Spleen (tissue), 11 donors: ENCODE measurements at regions not wholly inside any gene's neighbourhood (a gene's known extent, or its start where the extent isn't known, plus 50 kb on each side); places are given as distances from the start of the nearest gene placed in this dataset.

Experiments used
- DNase-seq: peaks from one replicate; pipeline ENCODE4 v3.0.0-alpha.2; 2020
- H3K27ac ChIP-seq, 8 donors: fragments of 200-600 bp; sonication (generic) in 7 of 8; 1 replicate in 4 of 8; 2 replicates in 4 of 8; pipeline versions ENCODE4 v1.5.0 to v1.8.0; 2016 to 2021; ENCODE audit warnings: inconsistent platforms in 4 of 8, mild to moderate bottlenecking in 4 of 8, moderate library complexity in 1 of 8
- H3K27me3 ChIP-seq, 7 donors: fragments of 200-600 bp; sonication (generic) in 6 of 7; replicated peaks in 1 of 7; 1 replicate in 4 of 7; 2 replicates in 3 of 7; pipeline versions ENCODE4 v1.5.0 to v1.8.0; 2016 to 2021; ENCODE audit warnings: inconsistent platforms in 3 of 7, mild to moderate bottlenecking in 1 of 7
- H3K36me3 ChIP-seq, 6 donors: fragments of 200-600 bp; sonication (generic) in 5 of 6; 1 replicate in 4 of 6; 2 replicates in 2 of 6; pipeline versions ENCODE4 v1.5.0 to v1.8.0; 2016 to 2021; ENCODE audit warnings: inconsistent platforms in 2 of 6
- H3K4me1 ChIP-seq, 6 donors: fragments of 200-600 bp; sonication (generic) in 5 of 6; 1 replicate in 3 of 6; 2 replicates in 3 of 6; pipeline versions ENCODE4 v1.5.0 to v1.8.0; 2016 to 2021; ENCODE audit warnings: inconsistent platforms in 3 of 6
- H3K4me3 ChIP-seq, 8 donors: fragments of 200-600 bp; sonication (generic) in 7 of 8; 1 replicate in 4 of 8; 2 replicates in 4 of 8; pipeline versions ENCODE4 v1.5.0 to v1.8.0; 2016 to 2021; ENCODE audit warnings: inconsistent platforms in 4 of 8, mild to moderate bottlenecking in 4 of 8, moderate library complexity in 2 of 8
- H3K9me3 ChIP-seq, 8 donors: fragments of 200-600 bp; sonication (generic) in 7 of 8; 1 replicate in 4 of 8; 2 replicates in 4 of 8; pipeline versions ENCODE4 v1.5.0 to v1.8.0; 2016 to 2021; ENCODE audit warnings: inconsistent platforms in 4 of 8
- CTCF ChIP-seq, 11 experiments: fragments of 200-600 bp in 7 of 11; fragments of 450-650 bp in 4 of 11; sonication (generic) in 4 of 11; IDR thresholded peaks in 8 of 11; conservative IDR thresholded peaks in 3 of 11; 1 replicate in 7 of 11; 2 replicates in 4 of 11; pipeline versions ENCODE4 v1.4.0 to v1.8.0; 2016 to 2021; ENCODE audit warnings: antibody characterized with exemption in 11 of 11, inconsistent platforms in 4 of 11, mild to moderate bottlenecking in 1 of 11
- POLR2A ChIP-seq, 3 donors: fragments of 450-650 bp; IDR thresholded peaks; one replicate each; pipeline ENCODE4 v1.5.1; 2017; ENCODE audit warnings: antibody characterized with exemption in 3 of 3, mild to moderate bottlenecking in 1 of 3
- POLR2AphosphoS5 ChIP-seq, 3 donors: sonication (generic); formaldehyde crosslinking; IDR thresholded peaks; one replicate each; pipeline ENCODE4 v1.5.1; 2017; ENCODE audit warnings: antibody characterized with exemption in 3 of 3
- WGBS, 5 donors: extraction: QIAGEN DNeasy Blood & Tissue Kit in 3 of 5; methylation state at CpG; one replicate each; pipeline versions ENCODE4 v1.1.5 to v1.1.7; 2013 to 2018; 5-methylcytosine and 5-hydroxymethylcytosine counted together
- intact Hi-C: fragments of 100-400 bp; cut with DNase I; formaldehyde crosslinking; loops from one replicate; pipeline ENCODE4 v1.15.0; 2023; ENCODE audit warnings: low total_unique reads
- donor health status: healthy with polysubstance abuse.
- donor health status: DM: no; HTN: no; CAD: no; lungs with moderate emphysema.
- donor health status: DM: no; HTN: no; CAD: no.
- donor health status: Bipolar disorder and iron deficiency.
- donor health status: healthy.
- donor health status: DM: no; HTN: no; CAD: no.
- donor health status: DM: yes; HTN: yes; CAD: no.

- intact Hi-C loops: no loop called here
- WGBS, 5 donors: 82 to 95% (median 87%) methylated on average over 1 of the region's 1 CpG
- Histone ChIP-seq H3K27me3 (no peaks in the 10 kb centered on the region), H3K27ac (no peak overlapping the region), H3K9me3 (no peaks in the 10 kb centered on the region), H3K4me3 (no peak overlapping the region), H3K36me3 (no peaks in the 10 kb centered on the region), H3K4me1 (no peaks in the 10 kb centered on the region)
- DNase-seq: no peak
- TF ChIP-seq CTCF (IDR thresholded peaks at IDR 0.05 in 8 of 11, conservative IDR thresholded peaks at IDR 0.05 in 3 of 11) (no peak), POLR2A (IDR thresholded peaks at IDR 0.05) (no peak), POLR2AphosphoS5 (IDR thresholded peaks at IDR 0.05) (no peak)
Measured at GRCh38 chr12:88327276-88327675, 185.2 kb downstream of the TMTC3 start.

- TF ChIP-seq POLR2AphosphoS5 (IDR thresholded peaks at IDR 0.05) (no peak), CTCF (IDR thresholded peaks at IDR 0.05 in 8 of 11, conservative IDR thresholded peaks at IDR 0.05 in 3 of 11) (no peak), POLR2A (IDR thresholded peaks at IDR 0.05) (no peak)
- no peak overlapping the region for H3K4me3 ChIP-seq
- no peaks in the 10 kb centered on the region for H3K4me1 ChIP-seq
- intact Hi-C loops: no loop called here
- H3K9me3 ChIP-seq: no peaks in the 10 kb centered on the region
- H3K36me3 ChIP-seq: no peaks in the 10 kb centered on the region
- H3K27me3 ChIP-seq: no peaks in the 10 kb centered on the region
- no peak overlapping the region for H3K27ac ChIP-seq
- DNase-seq: no peak
- WGBS, 5 donors: 68 to 87% (median 85%) methylated on average over 3 of the region's 3 CpGs
Measured at GRCh38 chr12:88328090-88328489, 186.0 kb downstream of the TMTC3 start.

- Histone ChIP-seq H3K36me3 (no peaks in the 10 kb centered on the region), H3K9me3 (no peaks in the 10 kb centered on the region), H3K27ac (no peak overlapping the region), H3K4me1 (no peaks in the 10 kb centered on the region), H3K27me3 (no peaks in the 10 kb centered on the region), H3K4me3 (no peak overlapping the region)
- DNase-seq: no peak
- TF ChIP-seq CTCF (IDR thresholded peaks at IDR 0.05 in 8 of 11, conservative IDR thresholded peaks at IDR 0.05 in 3 of 11) (no peak), POLR2AphosphoS5 (IDR thresholded peaks at IDR 0.05) (no peak), POLR2A (IDR thresholded peaks at IDR 0.05) (no peak)
- intact Hi-C loops: no loop called here
Measured at GRCh38 chr12:88329833-88330232, 187.7 kb downstream of the TMTC3 start.

GRCh38 chr12:88334271-88334670 is 192.2 kb downstream of the TMTC3 start:
- Histone ChIP-seq H3K27me3 (no peaks in the 10 kb centered on the region), H3K4me1 (no peaks in the 10 kb centered on the region), H3K9me3 (no peaks in the 10 kb centered on the region), H3K36me3 (no peaks in the 10 kb centered on the region), H3K4me3 (no peak overlapping the region), H3K27ac (no peak overlapping the region)
- intact Hi-C loops: no loop called here
- 69 to 91% (median 89%) methylated on average over 3 of the region's 3 CpGs for WGBS, 5 donors
- no peak for DNase-seq
- TF ChIP-seq POLR2AphosphoS5 (IDR thresholded peaks at IDR 0.05) (no peak), CTCF (IDR thresholded peaks at IDR 0.05 in 8 of 11, conservative IDR thresholded peaks at IDR 0.05 in 3 of 11) (no peak), POLR2A (IDR thresholded peaks at IDR 0.05) (no peak)
